Activated T-cell treated with anti-CD3 and anti-CD28 coated beads for 24 hours (primary cell): ENCODE measurements at regions not wholly inside any gene's neighbourhood (a gene's known extent, or its start where the extent isn't known, plus 50 kb on each side); places are given as distances from the start of the nearest gene placed in this dataset.
"Not testable (repeated sequence)": the region's sequence is repeated elsewhere in the genome, so short reads cannot be mapped to it uniquely, and the experiment has no call there.

Source experiments
- DNase-seq: peaks from one replicate; pipeline ENCODE4 v3.0.0-alpha.2; 2020; ENCODE audit warnings: low read depth

DNA sequence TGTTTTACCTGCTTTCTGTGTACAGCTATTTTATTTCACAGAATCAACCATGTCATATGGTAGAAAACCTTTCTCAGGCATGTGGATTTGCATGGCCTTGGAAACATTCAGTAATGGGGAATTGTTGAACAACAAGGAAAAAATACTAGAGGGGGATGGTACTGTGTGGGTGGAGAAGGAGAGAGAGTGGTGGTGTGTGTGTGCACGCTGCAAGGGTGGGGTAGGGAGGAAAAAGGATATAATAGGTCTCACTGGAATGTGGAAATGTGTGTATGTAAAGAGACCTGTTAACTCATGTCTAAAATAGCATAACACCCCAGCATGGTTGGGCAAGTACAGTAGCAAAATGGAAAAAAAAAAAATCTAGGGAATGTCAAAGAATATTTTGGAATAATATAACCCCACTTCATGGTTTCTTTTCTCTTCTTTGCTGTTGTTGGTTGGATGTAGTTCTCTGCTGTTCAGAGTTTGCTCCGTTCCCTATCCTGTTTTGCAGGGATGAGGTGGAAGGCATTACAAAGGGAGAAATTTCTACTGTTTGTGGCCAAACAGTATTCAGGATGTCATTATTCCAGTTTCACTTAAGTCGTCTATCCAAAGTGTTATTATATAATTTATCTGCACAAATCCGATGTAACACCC lies 93.9 kb upstream of the CITED2 start:
- DNase-seq: no peak

DNA sequence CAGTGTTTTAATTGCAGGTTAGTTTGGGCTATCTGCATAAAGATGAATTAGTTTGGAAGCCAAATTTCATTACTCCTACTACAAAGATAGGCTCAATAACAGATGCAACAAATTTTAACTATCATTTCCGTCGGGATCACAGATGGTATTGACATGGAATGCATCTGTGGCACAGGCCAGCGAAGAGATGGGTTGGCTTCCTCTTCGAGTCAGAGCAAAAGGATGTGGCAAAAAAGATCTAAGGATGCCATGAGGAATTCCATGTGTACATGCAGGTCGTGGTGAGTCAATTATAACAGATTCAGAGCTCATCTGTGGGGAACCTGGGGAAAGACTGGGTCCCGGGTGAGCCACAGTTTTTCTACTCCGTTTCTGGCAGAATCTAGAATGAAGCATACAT lies 83.0 kb upstream of the CITED2 start:
- no peak for DNase-seq

DNA sequence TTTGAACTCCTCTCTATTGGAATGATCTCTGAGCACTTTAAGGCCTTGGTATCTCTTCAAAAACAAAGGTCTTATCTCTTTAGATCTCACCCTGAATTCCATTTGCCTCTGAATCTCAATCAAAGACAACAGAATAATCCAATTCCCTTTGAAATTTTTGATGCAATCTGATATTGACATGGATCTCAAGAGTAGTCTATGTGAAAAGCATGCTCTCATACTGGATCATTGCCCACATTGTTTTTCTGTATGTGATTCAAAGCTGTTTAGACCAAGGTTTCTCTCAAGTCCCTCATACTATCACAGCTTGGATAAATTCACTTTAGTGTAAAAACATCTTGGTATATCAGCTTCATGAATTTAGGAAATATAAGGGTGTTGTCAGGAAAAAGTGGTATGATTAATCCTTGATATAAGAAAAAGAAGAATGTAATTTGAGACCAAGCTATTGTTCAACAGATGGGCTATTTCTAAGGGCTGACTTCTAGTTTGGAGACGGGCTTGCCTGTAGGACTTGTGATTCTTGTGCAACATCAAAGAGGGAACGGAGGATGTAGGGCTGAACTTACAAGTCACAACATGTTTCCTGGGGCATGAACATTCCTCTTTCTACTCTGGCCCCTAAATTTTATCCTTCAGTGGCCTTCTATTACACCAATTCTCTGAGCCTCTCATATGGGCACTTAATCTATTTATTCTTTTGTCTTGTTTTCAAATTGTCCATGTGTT lies 77.9 kb upstream of the CITED2 start:
- DNase-seq: no peak

DNA sequence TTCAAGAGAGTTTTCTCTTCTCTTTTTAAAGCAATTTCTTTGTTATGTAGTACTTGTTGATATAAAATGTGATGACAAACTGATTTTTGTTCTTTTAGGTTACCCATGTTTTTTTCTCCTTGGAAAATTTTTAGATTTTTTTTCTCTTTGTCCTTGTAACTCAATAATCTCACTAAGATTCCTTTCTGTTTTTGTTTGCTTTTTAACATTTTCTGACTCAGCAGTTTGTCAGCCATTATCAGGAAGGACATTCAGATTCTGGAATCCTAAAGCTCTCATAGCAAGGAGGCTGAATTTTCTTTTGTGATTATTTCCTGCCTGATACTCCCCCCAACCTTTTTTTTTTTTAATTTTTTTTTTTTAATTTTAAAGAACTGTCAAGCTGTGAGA lies 75.2 kb upstream of the CITED2 start:
- no peak for DNase-seq

DNA sequence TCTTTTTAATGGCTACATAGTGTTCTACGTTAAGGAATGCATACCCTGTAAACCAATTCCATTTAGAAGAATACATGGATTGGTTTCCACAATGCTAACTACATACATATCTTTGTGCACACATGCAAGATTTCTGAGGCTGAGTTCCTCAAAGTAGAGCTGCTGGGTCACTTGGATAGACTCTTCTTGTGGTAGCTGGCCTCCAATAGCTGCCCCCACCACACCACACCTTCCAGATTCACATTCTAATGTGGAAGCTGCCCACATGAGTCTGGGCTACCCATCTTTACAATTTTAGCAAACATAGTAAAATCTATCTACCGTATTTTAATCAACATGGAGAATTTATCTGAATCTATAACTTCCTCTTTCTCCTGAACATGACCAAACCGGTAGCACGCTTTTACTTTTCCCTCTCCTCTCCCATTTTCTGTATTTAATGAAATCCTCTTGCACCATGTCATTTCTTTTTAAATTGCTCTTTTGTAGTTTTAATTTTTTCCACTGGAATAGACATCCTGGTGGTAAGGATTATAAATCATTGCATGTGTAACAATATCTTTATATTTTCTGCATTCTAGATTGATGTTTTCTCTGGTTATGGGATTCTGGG lies 74.7 kb upstream of the CITED2 start:
- DNase-seq: no peak

DNA sequence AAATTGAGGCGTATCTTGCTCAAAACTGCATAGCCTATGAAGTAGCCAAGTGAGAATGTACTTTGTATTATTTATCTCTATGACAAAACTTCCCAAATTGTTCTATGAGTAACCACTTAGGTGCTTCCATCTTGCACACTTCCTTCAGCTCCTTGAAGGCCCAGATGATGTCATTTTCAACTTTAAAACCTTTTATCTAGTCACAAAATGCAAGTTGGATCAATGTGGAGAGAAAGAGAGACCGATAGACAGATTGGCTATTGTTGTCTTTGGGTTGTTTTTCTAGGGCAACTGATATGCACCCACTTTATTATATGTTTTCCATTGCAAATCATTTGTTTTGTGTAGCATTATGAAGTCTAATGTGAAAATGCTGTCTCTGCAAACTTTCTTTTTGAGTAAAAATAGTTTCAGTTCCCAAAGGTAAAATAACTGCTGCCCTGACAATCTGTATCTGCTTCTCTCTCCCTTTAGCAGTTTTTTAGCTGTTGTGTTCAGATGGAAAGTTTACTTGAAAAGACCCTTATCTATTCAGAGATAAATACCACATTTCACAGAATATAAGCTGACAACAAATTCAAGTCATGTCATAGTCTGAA lies 73.7 kb upstream of the CITED2 start:
- no peak for DNase-seq

DNA sequence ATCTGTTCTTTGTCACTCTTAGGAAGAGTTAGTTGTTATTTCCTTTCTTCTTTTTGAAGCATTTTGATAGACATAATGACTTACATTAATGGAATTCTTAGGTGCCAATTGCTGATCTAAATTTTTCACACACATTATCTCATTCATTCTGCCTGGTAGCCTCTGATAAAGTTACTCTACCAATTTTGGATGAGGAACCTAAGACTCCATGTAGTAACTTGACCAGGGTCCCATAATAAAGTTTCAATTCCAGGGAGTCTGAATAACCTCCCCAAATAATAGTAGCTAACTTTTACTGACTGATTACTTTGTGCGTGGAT lies 73.2 kb upstream of the CITED2 start:
- DNase-seq: no peak

DNA sequence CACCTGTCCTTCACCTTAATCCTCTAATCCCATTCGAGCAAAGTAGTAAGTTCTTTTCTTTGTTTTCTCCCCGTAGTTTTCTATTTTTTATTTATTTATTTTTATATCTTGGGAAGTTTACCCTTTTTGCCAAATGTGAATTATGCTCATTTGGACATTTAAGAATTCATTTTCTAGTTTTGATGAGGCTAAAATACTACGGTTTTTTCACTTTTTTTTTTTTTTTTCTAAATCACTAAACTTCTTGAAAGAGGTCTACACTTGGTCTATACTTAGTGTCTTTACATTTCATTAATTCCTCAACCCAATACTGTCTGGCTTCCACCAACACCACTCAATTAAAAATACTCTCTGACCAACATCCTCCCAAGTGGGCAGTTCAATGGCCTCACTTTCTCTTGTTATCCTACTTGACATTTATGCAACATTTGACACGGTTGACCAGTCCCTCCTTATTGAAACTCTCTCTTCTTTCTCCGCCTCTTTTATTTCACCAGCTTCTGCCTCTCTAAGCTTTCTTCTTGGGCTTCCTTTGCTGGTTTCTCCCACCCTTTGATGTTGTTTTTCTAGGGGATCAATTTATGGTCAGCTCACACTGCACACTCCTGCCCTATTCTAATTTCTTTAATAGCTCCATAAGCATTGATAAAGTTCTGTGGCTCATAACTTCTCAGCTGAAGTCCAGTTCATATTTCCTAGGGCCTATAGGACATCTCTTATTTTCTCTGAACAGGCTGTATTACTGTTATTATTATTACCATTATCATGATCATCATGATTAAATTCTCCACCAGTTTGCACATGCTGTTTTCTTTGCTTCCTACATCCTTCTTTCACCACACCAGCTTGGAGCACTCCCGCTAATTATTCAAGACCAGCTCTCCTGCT lies 72.6 kb upstream of the CITED2 start:
- DNase-seq: no peak

DNA sequence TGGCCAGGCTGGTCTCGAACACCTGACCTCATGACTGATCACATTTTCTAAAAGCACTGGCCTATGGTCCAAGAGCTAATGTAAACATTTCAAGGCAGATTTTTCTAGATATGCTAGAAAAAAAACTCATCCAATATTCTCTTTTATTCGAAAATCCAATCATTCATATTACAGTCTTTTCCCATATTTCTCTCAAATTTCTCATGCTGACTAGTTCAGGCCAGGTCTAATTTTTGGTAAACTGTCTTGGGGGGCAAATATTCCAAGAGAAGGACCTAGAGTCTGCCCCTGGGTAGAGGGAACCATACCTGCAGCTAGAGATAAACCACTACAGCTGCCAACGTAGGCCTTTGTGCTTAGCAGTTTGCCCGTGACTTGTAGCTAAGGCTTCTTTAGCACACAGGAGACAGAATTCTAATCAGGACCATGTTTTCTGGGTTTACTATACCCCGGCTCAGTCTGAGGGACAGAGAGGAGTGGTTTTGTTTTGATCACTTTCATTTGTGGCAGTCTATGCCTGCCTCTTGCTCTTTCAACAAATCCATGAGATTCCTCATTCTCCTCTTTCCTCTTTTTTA lies 71.8 kb upstream of the CITED2 start:
- DNase-seq: no peak

DNA sequence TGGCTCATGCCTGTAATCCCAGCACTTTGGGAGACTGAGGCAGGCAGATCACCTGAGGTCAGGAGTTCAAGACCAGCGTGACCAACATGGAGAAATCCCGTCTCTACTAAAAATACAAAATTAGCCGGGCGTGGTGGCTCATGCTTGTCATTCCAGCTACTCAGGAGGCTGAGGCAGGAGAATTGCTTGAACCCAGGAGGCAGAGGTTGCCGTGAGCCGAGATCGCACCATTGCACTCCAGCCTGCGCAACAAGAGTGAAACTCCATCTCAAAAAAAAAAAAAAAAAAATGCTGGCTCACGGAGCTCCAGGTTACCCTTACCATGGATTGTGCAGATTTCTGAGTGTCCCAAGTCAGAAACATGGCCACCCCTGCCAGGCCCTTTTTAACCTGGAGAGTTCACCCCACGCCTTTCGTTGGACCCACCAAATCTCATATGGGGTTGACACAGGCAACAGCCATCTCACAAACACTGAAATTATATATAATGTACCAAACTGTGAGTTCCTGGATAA lies 69.9 kb upstream of the CITED2 start:
- not testable (repeated sequence) for DNase-seq

DNA sequence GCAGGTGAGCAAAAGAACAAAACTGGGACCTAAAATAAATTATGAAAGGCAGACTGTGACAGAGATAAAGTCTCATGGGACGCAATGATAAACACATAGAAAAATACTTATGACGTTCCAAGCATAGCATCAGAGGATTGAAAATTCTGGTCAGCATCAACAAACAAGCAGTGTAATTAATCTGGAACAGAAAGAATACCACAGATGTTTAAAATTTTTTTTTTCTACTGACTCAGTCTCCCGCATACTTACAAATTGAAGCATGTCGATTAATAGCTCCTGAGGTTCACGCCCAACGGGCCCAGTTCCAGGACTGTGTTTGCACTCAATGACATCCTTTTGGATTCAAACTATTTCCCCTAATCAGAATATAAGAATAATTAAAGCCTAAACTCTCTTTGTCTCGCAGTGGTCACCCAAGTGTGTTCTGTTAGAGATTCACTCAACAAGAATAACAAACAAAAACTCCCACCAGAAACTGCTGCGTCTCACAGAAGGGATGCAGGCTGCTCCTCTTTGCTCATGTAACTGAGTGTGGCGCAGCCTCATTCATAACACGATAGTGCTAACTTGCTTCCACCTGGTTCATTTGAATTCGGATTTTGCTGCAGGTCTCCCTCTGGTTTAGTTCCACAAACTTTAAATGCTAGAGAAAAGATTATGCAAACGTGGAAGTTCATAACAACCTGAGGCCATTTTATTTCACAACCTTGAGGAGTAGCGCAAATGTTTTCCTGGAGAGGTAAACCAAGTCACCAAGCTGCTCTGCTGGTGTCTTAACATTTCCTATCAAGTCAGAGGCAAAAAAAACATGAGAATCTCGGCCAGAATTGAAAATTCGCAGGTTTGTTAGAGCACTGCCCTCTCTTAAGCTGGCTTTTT lies 69.0 kb upstream of the CITED2 start:
- DNase-seq: no peak

DNA sequence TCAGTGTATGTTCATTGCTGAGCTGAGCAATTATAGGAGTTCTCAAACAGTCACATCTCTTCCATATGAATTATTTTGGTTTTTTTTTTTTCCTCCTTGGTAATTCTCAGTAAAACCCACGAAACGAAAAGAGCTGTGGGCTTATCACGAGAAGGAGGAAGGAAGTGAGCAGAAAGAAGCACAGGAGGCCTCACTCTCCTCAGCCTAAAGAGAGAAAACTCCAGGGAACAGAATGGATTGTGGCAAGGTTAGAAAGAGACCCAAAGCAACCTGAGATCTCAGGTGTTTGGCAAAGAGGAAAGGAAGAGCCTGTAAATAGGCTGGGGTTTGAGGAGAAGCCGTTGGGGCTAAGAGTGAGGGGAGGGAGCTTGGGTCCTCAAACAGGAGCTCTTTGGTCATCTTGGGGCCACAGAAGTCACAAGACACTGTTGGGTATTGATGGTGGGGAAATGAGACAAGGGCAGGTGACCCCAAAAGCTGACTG lies 67.8 kb upstream of the CITED2 start:
- DNase-seq: no peak

DNA sequence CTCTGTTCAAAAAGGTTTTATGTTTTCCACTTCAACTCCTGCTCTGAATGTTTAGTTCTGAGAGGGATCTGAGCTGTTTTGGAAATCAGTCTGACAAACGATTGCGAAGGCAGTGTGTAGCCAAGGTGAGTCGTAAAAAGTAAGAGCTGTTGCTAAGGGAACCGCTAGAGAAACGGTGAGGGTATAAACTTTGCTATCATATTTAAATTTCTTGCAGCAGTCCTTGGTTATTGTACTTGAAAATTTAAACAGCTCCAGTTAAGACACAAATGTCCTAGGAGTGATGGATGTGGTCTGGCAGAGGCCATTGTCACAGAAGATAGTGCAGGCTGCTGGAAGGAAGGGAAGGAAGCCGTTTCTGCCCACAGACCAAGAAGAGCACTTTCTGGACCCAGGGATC lies 64.9 kb upstream of the CITED2 start:
- DNase-seq: no peak

DNA sequence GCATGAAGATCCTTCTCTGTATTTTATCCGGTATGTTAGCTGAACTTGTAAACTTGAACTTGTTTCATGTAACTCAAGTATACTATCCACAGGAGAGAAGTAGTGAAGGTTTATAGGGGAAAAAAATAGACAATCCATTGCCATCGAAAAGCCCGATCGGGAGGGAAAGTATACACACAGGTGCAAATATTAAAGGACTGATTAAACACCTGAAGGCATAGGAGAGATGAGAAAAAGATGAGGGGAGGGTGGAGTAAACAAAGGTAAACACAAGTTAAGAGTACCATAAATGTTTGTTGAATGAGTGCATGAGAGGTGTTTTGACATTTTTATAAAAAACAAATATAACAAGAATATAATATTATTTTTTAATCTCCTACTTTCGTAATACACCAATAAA lies 64.3 kb upstream of the CITED2 start:
- no peak for DNase-seq

DNA sequence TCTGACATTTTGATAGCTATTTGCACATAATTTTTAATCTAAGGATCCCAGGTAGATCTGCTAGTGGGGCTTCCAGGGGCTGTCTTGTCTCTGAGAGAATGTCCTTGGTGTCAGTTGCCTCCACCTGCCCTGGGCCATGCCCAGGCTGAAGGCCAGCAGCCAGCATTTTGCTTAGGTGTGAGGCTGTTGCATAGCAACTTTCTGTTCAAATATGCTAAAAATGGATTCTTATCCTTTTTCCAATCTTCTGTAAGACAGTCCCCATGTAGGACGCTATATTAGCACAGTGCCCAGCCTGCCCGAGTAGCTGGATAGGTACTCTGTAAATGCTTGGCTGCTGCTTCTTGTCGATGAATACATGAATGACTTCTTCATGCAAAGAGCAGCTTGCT lies 62.5 kb upstream of the CITED2 start:
- DNase-seq: no peak

DNA sequence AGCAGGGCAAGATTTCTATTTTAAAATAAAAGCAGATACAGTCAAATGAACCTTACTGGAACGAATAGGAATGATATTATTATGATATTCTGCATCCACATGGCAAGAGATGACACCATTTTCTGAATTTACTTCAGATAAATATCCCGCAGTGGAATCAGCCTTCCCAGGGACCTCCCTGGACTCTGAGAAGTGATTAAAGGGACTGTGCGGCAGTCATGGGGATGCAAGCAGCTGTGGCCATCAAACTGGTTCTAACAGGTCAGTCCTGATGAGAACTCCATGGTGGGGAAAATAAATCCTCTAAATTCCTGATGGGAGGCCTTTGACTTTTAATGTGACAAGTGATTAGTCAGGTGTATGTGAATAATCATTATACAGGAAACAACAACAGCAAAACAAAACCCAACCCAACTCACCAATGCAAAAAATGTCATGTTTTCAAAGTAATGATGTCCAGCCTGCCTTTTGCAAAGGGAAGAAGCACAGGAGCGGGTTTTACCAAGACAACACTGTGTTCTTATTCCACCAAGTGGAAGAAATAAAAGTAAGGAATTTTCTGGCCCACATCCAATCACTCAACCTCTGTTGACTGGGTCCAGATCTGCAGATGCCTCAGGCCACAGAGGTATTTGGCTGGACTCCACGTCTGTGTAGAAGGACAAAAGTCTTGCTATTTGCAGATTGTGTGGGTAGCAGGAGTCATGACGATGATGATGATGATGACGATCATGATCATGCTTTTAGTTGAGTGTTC lies 61.9 kb upstream of the CITED2 start:
- DNase-seq: no peak

DNA sequence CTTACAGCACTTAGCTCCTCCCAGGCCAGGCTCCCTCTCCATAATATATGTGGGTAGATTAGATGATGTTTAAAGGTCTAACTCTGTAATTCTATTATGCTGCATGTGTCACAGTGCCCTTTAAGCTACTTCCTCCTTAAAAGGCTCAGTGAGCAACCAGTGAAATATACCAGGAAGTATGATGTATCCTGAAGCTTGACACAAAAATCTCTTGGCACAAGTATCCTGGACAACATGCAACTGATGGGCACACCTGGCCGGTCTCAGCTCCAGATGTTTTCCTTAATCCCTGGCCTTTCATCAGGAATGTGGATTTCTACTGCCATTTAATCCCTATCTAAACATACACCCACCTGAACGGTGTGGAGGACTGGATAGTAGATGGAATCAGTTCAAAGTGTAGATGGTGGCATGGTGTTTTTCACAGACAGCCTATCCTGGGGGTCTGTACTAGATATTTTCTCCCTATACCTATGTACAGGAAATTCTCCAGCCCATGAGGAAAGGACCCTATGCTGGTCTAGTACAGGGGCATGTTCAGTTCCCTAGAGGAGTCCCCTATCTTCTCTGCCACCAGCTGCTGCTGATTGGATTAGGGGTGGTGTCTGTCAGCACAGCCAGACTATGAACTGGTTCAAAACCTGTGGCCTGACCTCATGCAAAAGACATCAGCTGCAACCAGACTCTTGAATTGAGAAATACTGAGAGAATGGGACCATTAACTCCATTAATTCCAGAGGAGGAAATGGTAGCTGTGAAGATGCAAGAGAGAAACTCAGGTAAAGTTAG lies 59.4 kb upstream of the CITED2 start:
- DNase-seq: no peak

DNA sequence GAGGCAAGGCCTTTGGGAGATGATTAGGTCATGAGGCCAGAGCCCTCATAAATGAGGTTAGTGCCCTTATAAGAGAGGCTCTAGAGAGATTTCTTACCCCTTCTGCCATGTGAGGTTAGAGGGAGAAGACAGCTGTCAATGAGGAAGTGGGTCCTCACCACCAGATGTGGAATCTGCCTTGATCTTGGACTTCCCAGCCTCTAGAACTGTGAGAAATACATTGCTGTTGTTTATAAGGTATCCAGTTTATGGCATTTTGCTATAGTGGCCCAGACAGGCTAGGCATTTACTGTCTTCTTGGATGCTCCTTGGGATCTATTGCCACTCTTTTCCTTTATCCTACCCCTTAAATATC lies 57.1 kb upstream of the CITED2 start:
- no peak for DNase-seq
